ENCODE measurements at regions not wholly inside any gene's neighbourhood (a gene's known extent, or its start where the extent isn't known, plus 50 kb on each side); places are given as distances from the start of the nearest gene placed in this dataset.

DNA sequence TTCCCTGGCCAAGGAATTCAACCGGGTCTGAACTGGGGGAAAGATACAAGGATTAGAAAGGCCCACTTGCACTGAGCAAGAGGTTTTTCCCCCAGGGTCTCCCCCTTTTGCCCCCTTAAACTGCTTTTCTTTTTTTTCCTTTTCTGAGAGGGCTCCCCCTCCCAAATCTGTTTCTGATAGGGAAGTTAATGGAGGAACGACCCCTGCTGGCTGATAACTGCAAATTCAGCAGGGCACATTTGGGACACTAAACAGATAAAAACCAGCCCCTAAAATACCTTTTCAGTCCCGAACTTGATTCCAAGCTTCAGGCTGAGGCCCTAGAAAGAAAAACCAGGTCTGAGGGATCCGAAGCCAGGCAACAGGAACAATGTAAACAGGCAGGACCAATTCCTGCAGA is 1012.4 kb upstream of the CRIM1 start:
- Histone ChIP-seq H3K4me1 (ENCODE audit: control insufficient read depth in 2 of 3, insufficient read depth in 2 of 3, low read depth in 1 of 3, low read length in 3 of 3) (no peaks in the 10 kb centered on the region), H3K27ac (ENCODE audit: low read depth in 2 of 2, low read length in 2 of 2) (no peak overlapping the region), H3K4me3 (ENCODE audit: low read length in 3 of 3) (no peak overlapping the region), H3K36me3 (ENCODE audit: control insufficient read depth in 2 of 3, insufficient read depth in 3 of 3, low read length in 3 of 3) (no peaks in the 10 kb centered on the region), H3K27me3 (ENCODE audit: control insufficient read depth, insufficient read depth, low read length) (no peaks in the 10 kb centered on the region), H3K9ac (ENCODE audit: low read length in 3 of 3) (no peak overlapping the region), H3K9me3 (ENCODE audit: control insufficient read depth in 2 of 3, insufficient read depth in 1 of 3, low read length in 3 of 3) (no peaks in the 10 kb centered on the region)
- DNase-seq (no peak), FAIRE-seq (no peak)
- intact Hi-C loops (cut with DNase I), result no loop called here
- TF ChIP-seq CTCF (IDR thresholded peaks at IDR 0.05; ENCODE audit: borderline replicate concordance, extremely low read depth, insufficient read depth), result no peak

DNA sequence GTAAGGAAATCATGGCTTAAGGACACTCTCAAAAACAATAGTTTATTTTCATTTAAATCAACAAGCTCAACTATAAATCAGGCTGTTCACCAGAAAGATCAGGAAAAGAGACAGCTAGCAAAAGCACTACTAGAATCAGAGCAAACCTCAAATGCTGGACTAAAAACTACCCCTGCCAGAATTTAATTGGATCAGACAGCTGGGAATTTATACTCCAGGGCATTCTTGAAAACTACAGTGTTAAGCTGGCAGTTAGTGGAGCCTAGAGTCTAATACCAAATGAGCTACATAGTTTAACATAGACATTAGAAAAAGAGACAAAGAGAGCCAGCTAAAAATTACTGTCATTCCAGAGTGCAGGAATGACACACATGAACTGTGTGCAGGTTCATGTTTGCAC is 1016.4 kb upstream of the CRIM1 start:
- Histone ChIP-seq H3K9me3 (ENCODE audit: control insufficient read depth in 2 of 3, insufficient read depth in 1 of 3, low read length in 3 of 3) (no peaks in the 10 kb centered on the region), H3K4me1 (ENCODE audit: control insufficient read depth in 2 of 3, insufficient read depth in 2 of 3, low read depth in 1 of 3, low read length in 3 of 3) (no peaks in the 10 kb centered on the region), H3K27me3 (ENCODE audit: control insufficient read depth, insufficient read depth, low read length) (no peaks in the 10 kb centered on the region), H3K9ac (ENCODE audit: low read length in 3 of 3) (no peak overlapping the region), H3K4me3 (ENCODE audit: low read length in 3 of 3) (no peak overlapping the region), H3K27ac (ENCODE audit: low read depth in 2 of 2, low read length in 2 of 2) (no peak overlapping the region), H3K36me3 (ENCODE audit: control insufficient read depth in 2 of 3, insufficient read depth in 3 of 3, low read length in 3 of 3) (no peaks in the 10 kb centered on the region)
- FAIRE-seq (no peak), DNase-seq (no peak)
- TF ChIP-seq CTCF (IDR thresholded peaks at IDR 0.05; ENCODE audit: borderline replicate concordance, extremely low read depth, insufficient read depth), result no peak
- intact Hi-C loops (cut with DNase I), result no loop called here

DNA sequence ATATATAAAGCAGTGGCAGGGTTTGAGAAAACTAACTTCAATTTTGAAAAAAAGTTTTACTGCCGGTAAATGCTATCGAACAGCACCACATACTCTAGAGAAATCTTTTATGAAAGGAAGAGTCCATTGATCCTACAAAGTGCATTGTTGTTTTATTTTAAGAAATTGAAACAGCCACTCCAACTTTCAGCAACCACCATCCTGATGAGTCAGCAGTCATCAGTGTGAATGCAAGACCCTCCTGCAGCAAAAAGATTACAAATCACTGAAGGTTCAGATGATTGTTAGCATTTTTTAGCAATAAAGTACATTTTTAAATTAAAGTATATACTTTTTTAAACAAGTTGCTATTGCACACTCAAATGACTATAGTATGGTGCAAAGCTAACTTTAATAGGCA is 1017.7 kb upstream of the CRIM1 start:
- H3K9me3 ChIP-seq (ENCODE audit: control insufficient read depth in 2 of 3, insufficient read depth in 1 of 3, low read length in 3 of 3), result no peaks in the 10 kb centered on the region
- H3K9ac ChIP-seq (ENCODE audit: low read length in 3 of 3), result no peak overlapping the region
- TF ChIP-seq CTCF (IDR thresholded peaks at IDR 0.05; ENCODE audit: borderline replicate concordance, extremely low read depth, insufficient read depth), result no peak
- no peak overlapping the region for H3K27ac ChIP-seq (ENCODE audit: low read depth in 2 of 2, low read length in 2 of 2)
- FAIRE-seq, result no peak
- H3K27me3 ChIP-seq (ENCODE audit: control insufficient read depth, insufficient read depth, low read length), result no peaks in the 10 kb centered on the region
- no peaks in the 10 kb centered on the region for H3K36me3 ChIP-seq (ENCODE audit: control insufficient read depth in 2 of 3, insufficient read depth in 3 of 3, low read length in 3 of 3)
- H3K4me1 ChIP-seq (ENCODE audit: control insufficient read depth in 2 of 3, insufficient read depth in 2 of 3, low read depth in 1 of 3, low read length in 3 of 3), result no peaks in the 10 kb centered on the region
- DNase-seq, result no peak
- H3K4me3 ChIP-seq (ENCODE audit: low read length in 3 of 3), result no peak overlapping the region
- intact Hi-C loops (cut with DNase I), result no loop called here

DNA sequence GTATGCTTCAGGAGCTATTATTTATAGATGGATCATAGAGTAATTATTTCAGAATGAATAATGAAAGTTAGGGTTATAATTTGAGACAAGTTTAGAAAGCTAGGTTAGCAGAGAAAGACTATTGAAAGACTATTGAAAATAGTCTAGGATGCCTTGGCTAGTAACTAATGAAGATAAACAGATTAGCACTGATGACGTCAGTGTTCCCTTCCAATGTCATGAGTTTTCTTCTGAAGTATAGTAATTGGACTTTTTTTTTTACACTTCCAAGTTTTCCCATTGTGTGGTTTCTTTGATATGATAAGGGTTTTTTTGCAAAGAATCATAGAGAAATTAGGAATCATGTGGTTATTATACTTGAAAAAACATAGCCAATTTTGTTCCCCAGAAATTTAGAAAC is 1041.5 kb upstream of the CRIM1 start:
- Histone ChIP-seq H3K4me1 (ENCODE audit: control insufficient read depth in 2 of 3, insufficient read depth in 2 of 3, low read depth in 1 of 3, low read length in 3 of 3) (no peaks in the 10 kb centered on the region), H3K27ac (ENCODE audit: low read depth in 2 of 2, low read length in 2 of 2) (no peak overlapping the region), H3K4me3 (ENCODE audit: low read length in 3 of 3) (no peak overlapping the region), H3K27me3 (ENCODE audit: control insufficient read depth, insufficient read depth, low read length) (no peaks in the 10 kb centered on the region), H3K9ac (ENCODE audit: low read length in 3 of 3) (no peak overlapping the region), H3K9me3 (ENCODE audit: control insufficient read depth in 2 of 3, insufficient read depth in 1 of 3, low read length in 3 of 3) (no peaks in the 10 kb centered on the region), H3K36me3 (ENCODE audit: control insufficient read depth in 2 of 3, insufficient read depth in 3 of 3, low read length in 3 of 3) (no peaks in the 10 kb centered on the region)
- no peak for TF ChIP-seq CTCF (IDR thresholded peaks at IDR 0.05; ENCODE audit: borderline replicate concordance, extremely low read depth, insufficient read depth)
- DNase-seq (no peak), FAIRE-seq (no peak)
- intact Hi-C loops (cut with DNase I), result no loop called here

Data from kidney (tissue), 13 donors.